Common myeloid progenitor, CD34-positive (primary cell): ENCODE measurements at regions not wholly inside any gene's neighbourhood (a gene's known extent, or its start where the extent isn't known, plus 50 kb on each side); places are given as distances from the start of the nearest gene placed in this dataset.

Source experiments
- CTCF ChIA-PET: fragments of 350-600 bp; sonication (Branson Sonifier 250); formaldehyde crosslinking; loops from one replicate; lab custom pipeline; 2021; ENCODE audit warnings: antibody characterized with exemption; lab: Charles Lee
- POLR2A ChIA-PET: fragments of 350-600 bp; sonication (Branson Sonifier 250); formaldehyde crosslinking; loops from one replicate; lab custom pipeline; 2021; ENCODE audit warnings: antibody characterized with exemption; lab: Charles Lee
- DNase-seq, 3 donors: peaks; one replicate each; pipeline versions ENCODE4 v3.0.0 to v3.0.0-alpha.2; 2013
- H3K27ac ChIP-seq, 2 experiments: 1 replicate in 1 of 2; 2 replicates in 1 of 2; pipeline ENCODE4 v1.7.0; 2013; ENCODE audit warnings: inconsistent platforms in 2 of 2, low read length in 2 of 2, mild to moderate bottlenecking in 2 of 2, low read depth in 1 of 2, moderate library complexity in 1 of 2; ENCODE audit not compliant: severe bottlenecking in 2 of 2, insufficient read depth in 1 of 2, poor library complexity in 1 of 2
- H3K27me3 ChIP-seq, 5 experiments: replicated peaks in 2 of 5; 1 replicate in 3 of 5; 2 replicates in 2 of 5; pipeline versions ENCODE4 v1.6.1 to v1.7.0; 2013; ENCODE audit warnings: low read length in 4 of 5, mild to moderate bottlenecking in 2 of 5, moderate library complexity in 2 of 5, inconsistent platforms in 1 of 5; ENCODE audit not compliant: insufficient read depth in 5 of 5, control insufficient read depth in 4 of 5
- H3K36me3 ChIP-seq, 4 experiments: 1 replicate in 2 of 4; 2 replicates in 2 of 4; pipeline versions ENCODE4 v1.6.1 to v1.7.0; 2013; ENCODE audit warnings: low read length in 3 of 4, control low read depth in 1 of 4, mild to moderate bottlenecking in 1 of 4; ENCODE audit not compliant: control insufficient read depth in 4 of 4, insufficient read depth in 4 of 4
- H3K4me1 ChIP-seq, 4 experiments: 1 replicate in 3 of 4; 2 replicates in 1 of 4; pipeline versions ENCODE4 v1.6.1 to v1.7.1; 2013; ENCODE audit warnings: low read length in 3 of 4, mild to moderate bottlenecking in 3 of 4, control low read depth in 1 of 4, inconsistent platforms in 1 of 4, moderate library complexity in 1 of 4; ENCODE audit not compliant: control insufficient read depth in 4 of 4, insufficient read depth in 4 of 4; ENCODE audit errors: control extremely low read depth in 1 of 4
- H3K4me3 ChIP-seq, 7 experiments: 1 replicate in 4 of 7; 2 replicates in 3 of 7; pipeline versions ENCODE4 v1.5.1 to v1.7.0; 2013; ENCODE audit warnings: mild to moderate bottlenecking in 7 of 7, low read length in 6 of 7, moderate library complexity in 6 of 7, inconsistent platforms in 2 of 7, low read depth in 2 of 7, control low read depth in 1 of 7; ENCODE audit not compliant: insufficient read depth in 4 of 7, control insufficient read depth in 1 of 7; ENCODE audit errors: extremely low read depth in 1 of 7
- H3K9me3 ChIP-seq, 5 experiments: 1 replicate in 4 of 5; 2 replicates in 1 of 5; pipeline versions ENCODE4 v1.6.1 to v1.7.1; 2013; ENCODE audit warnings: low read length in 4 of 5, mild to moderate bottlenecking in 2 of 5, inconsistent platforms in 1 of 5, low read depth in 1 of 5, moderate library complexity in 1 of 5; ENCODE audit not compliant: control insufficient read depth in 4 of 5, insufficient read depth in 2 of 5; ENCODE audit errors: control extremely low read depth in 1 of 5
- WGBS: methylation state at CpG from one replicate; pipeline ENCODE4 v1.1.5; 2013; ENCODE audit not compliant: insufficient coverage; 5-methylcytosine and 5-hydroxymethylcytosine counted together

GRCh38 chr4:144572660-144573059, 73.3 kb upstream of the HHIP start:
- no peaks in the 10 kb centered on the region for H3K36me3 ChIP-seq
- H3K4me3 ChIP-seq, result no peak overlapping the region
- POLR2A ChIA-PET, result no interaction called here
- H3K9me3 ChIP-seq, result no peaks in the 10 kb centered on the region
- H3K4me1 ChIP-seq, result peaks cover 0 to 13% (median 2%) of the 10 kb centered on the region in 4 experiments
- H3K27me3 ChIP-seq, result no peaks in the 10 kb centered on the region
- 97% methylated on average over 6 of the region's 7 CpGs for WGBS
- no peak overlapping the region for H3K27ac ChIP-seq
- CTCF ChIA-PET, result interaction anchor here (1.1 to 1.2 kb wide), 2 partner anchors 10 to 24 kb away, joined by 3 to 4 read pairs; no protein-coding TSS in a partner anchor
- DNase-seq, result no peak

- Histone ChIP-seq H3K27me3 (no peaks in the 10 kb centered on the region), H3K4me1 (peaks cover 0 to 13% (median 2%) of the 10 kb centered on the region in 4 experiments), H3K27ac (no peak overlapping the region), H3K4me3 (no peak overlapping the region), H3K36me3 (no peaks in the 10 kb centered on the region), H3K9me3 (no peaks in the 10 kb centered on the region)
- POLR2A ChIA-PET, result interaction anchor here (0.6 kb wide), 2 partner anchors 144 to 761 kb away, joined by 3 to 4 read pairs; no protein-coding TSS in a partner anchor
- DNase-seq, result peak in 2 of 3 donors; percentile 53 to 62
- 50% methylated on average over 1 of the region's 1 CpG for WGBS
- CTCF ChIA-PET, result no interaction called here
These were observed 72.0 kb upstream of the HHIP start for GRCh38 chr4:144574000-144574399.

- peak in 2 of 3 donors; percentile 40 to 47 for DNase-seq
- Histone ChIP-seq H3K36me3 (no peaks in the 10 kb centered on the region), H3K4me1 (peaks cover 0 to 13% (median 2%) of the 10 kb centered on the region in 4 experiments), H3K4me3 (no peak overlapping the region), H3K27ac (no peak overlapping the region), H3K9me3 (no peaks in the 10 kb centered on the region), H3K27me3 (no peaks in the 10 kb centered on the region)
- POLR2A ChIA-PET, result interaction anchor here (0.6 kb wide), 1 partner anchor 143 kb away, joined by 3 read pairs; no protein-coding TSS in a partner anchor
- CTCF ChIA-PET, result no interaction called here
- no CpG with 5 or more reads among the region's 3 CpGs for WGBS
These were observed 71.4 kb upstream of the HHIP start for GRCh38 chr4:144574509-144574908.

- no peaks in the 10 kb centered on the region for H3K27me3 ChIP-seq
- ChIA-PET POLR2A (no interaction called here), CTCF (no interaction called here)
- no peak overlapping the region for H3K4me3 ChIP-seq
- peaks cover 0 to 13% (median 2%) of the 10 kb centered on the region in 4 experiments for H3K4me1 ChIP-seq
- H3K27ac ChIP-seq, result no peak overlapping the region
- DNase-seq, result no peak
- WGBS, result 100% methylated on average over 1 of the region's 2 CpGs
- no peaks in the 10 kb centered on the region for H3K36me3 ChIP-seq
- no peaks in the 10 kb centered on the region for H3K9me3 ChIP-seq
These were observed 70.8 kb upstream of the HHIP start for GRCh38 chr4:144575181-144575580.

GRCh38 chr4:144578681-144579080, 67.3 kb upstream of the HHIP start:
- H3K9me3 ChIP-seq, result no peaks in the 10 kb centered on the region
- POLR2A ChIA-PET, result no interaction called here
- CTCF ChIA-PET, result no interaction called here
- no peak overlapping the region for H3K4me3 ChIP-seq
- 100% methylated on average over 1 of the region's 4 CpGs for WGBS
- H3K36me3 ChIP-seq, result no peaks in the 10 kb centered on the region
- no peaks in the 10 kb centered on the region for H3K27me3 ChIP-seq
- DNase-seq, result no peak
- no peak overlapping the region for H3K27ac ChIP-seq
- peaks cover 0 to 12% (median 2%) of the 10 kb centered on the region in 4 experiments for H3K4me1 ChIP-seq

GRCh38 chr4:144579411-144580030, 66.4 kb upstream of the HHIP start:
- Histone ChIP-seq H3K4me3 (no peak overlapping the region), H3K27me3 (no peaks in the 10 kb centered on the region), H3K36me3 (no peaks in the 10 kb centered on the region), H3K4me1 (peaks cover 0 to 3% (median under 1%) of the 10 kb centered on the region in 4 experiments), H3K9me3 (no peaks in the 10 kb centered on the region), H3K27ac (no peak overlapping the region)
- ChIA-PET POLR2A (interaction anchor here (0.6 kb wide), 1 partner anchor 306 kb away, joined by 3 read pairs; no protein-coding TSS in a partner anchor), CTCF (no interaction called here)
- no peak for DNase-seq

GRCh38 chr4:144580430-144580829, 65.5 kb upstream of the HHIP start:
- DNase-seq, result no peak
- ChIA-PET POLR2A (no interaction called here), CTCF (no interaction called here)
- Histone ChIP-seq H3K4me1 (no peaks in the 10 kb centered on the region), H3K9me3 (no peaks in the 10 kb centered on the region), H3K27me3 (no peaks in the 10 kb centered on the region), H3K27ac (no peak overlapping the region), H3K36me3 (no peaks in the 10 kb centered on the region), H3K4me3 (no peak overlapping the region)
- WGBS, result 100% methylated on average over 3 of the region's 4 CpGs
